ENCODE measurements at regions not wholly inside any gene's neighbourhood (a gene's known extent, or its start where the extent isn't known, plus 50 kb on each side); places are given as distances from the start of the nearest gene placed in this dataset.
"Not testable (repeated sequence)": the region's sequence is repeated elsewhere in the genome, so short reads cannot be mapped to it uniquely, and the experiment has no call there.

GRCh38 chr6:27804851-27805250 lies 107.3 kb downstream of the OR2B2 start:
- DNase-seq, result no peak

- DNase-seq, result no peak
These were observed 111.3 kb downstream of the OR2B2 start for GRCh38 chr6:27800731-27801373.

GRCh38 chr6:27797960-27798359 lies 114.2 kb downstream of the OR2B2 start:
- DNase-seq, result no peak

DNA sequence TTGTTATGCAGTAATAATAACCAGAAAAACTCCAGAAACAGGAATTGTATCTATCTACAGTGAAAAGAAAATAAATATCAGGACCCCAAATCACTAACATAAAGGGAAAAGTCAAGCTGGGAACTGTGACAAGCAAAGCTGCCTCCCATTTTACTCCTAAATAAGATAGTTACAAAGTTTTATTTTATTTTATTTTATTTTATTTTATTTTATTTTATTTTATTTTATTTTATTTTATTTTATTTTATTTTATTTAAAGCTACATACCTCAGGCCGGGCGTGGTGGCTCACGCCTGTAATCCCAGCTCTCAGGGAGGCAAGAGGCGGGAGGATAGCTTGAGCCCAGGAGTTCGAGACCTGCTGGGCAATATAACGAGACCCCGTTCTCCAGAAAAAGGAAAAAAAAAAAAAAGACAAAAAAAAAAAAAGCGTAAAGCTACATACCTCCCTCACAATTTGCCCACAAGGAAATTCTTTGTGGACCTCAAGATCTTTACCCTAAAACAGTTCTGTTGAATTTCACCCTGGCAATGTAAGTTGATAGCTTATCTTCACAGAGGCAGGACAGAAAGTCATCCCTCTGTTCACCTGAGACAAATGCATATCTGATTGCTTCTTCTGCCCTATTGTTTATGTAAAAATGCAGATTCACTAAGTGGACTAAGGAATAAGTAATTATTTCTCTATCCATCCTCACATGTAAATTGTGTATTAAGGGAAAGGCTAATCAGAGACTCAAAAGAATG lies 115.3 kb downstream of the OR2B2 start:
- not testable (repeated sequence) for DNase-seq

- peak; percentile 88 for DNase-seq
These were observed 116.3 kb downstream of the OR2B2 start for GRCh38 chr6:27795697-27796494.

GRCh38 chr6:27791182-27791943 lies 120.8 kb downstream of the OR2B2 start:
- peak; percentile 71 for DNase-seq

DNA sequence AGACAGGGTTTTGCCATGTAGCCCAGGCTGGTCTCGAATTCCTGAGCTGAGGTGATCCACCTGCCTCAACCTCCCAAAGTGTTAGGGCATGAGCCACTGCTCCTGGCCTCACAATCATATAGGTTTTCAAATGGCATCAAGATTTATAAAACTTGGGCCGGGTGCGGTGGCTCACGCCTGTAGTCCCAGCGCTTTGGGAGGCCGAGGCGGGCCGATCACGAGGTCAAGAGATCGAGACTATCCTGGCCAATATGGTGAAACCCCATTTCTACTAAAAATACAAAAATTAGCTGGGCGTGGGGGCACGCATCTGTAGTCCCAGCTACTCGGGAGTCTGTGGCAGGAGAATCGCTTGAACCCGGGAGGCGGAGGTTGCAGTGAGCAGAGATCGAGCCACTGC lies 123.8 kb downstream of the OR2B2 start:
- not testable (repeated sequence) for DNase-seq

DNA sequence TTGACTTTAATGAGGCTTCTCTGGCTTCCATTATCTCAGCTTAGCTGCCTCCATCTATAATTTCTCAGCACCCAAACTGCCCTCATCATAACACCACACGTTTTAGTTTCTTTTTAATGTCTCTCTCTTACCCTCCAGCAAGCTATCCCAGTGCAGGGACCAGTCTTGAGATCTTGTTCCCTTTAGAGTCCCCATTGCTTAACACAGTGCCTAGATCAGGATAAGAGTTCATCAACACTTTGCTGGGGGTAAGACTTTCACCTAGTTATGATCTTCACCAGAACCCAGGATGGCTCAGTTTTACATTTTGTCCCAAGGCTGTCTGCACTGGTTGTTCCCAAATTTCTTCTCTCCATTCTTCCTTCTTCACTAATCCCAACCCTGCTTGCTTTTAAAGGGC lies 126.1 kb downstream of the OR2B2 start:
- DNase-seq, result no peak

DNA sequence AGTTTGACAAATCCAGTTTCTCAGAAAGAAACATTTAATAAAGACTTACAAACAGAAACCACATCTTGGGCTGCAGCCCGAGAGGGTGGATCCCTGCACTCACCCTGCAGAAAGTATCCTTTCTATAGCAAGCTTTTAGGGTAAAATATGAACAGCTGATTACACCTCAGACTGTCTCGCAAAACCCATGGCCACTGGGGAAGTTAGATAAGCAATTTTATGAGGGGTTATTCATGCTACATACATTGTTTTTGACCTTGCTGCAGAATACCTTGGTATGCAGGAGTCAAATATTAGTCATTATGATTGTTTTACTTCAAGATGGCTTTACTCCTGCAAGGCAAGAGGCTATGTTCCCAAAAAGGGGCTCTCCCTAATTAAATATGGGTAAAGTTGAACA lies 126.9 kb downstream of the OR2B2 start:
- no peak for DNase-seq

GRCh38 chr6:27782748-27783147 lies 129.4 kb downstream of the OR2B2 start:
- DNase-seq, result no peak

- DNase-seq, result no peak
These were observed 133.4 kb downstream of the OR2B2 start for GRCh38 chr6:27778625-27779417.

DNA sequence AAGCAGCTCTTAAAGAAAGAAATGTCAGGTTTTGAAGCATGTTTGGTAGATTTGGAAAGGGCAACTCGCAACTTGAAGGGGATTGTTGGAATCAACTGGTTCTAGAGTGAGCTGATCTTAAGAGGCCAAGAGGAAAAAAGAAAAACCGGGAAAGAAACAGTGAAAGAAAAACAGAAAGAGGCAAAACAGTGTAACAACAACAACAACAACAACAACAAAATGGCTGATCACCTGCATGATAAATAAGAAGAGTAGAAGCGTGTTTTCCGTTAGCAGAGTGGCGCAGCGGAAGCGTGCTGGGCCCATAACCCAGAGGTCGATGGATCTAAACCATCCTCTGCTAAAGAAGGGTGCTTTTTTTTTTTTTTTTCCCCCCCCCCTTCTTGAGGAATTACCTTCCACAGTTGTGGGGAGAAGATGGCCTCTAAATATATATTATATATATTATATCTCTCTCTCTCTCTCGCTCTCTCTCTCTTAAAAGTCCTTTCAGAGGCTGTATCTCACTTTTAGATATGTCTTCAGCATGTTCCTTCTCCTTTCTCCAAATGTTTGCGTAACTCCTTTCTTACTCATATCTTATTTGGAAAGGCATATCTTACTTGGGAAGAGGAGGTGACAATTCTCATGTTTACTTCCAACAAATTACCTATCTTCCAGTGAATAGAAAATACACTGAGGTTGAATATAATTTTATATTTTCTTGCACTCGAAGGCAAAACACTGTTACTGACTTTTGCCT lies 134.4 kb downstream of the OR2B2 start:
- DNase-seq, result no peak

- DNase-seq, result no peak
These were observed 135.1 kb downstream of the OR2B2 start for GRCh38 chr6:27777126-27777525.

DNA sequence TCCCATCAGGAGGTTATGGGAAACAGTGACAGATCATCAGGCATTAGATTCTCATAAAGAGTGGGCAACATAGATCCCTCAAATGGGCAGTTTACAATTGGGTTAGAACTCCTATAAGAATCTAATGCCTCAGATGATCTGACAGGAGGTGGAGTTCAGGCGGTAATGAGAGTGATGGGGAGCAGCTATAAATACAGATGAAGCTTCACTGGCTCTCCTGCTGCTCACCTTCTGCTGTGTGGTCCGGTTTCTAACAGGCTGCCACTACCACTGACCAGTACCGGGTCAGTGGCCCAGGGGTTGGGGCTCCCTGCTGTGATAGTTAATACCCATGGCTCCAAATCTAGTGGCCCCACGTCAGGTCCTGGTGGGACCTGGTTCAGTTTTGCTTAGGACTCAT lies 135.7 kb downstream of the OR2B2 start:
- no peak for DNase-seq

- no peak for DNase-seq
These were observed 136.4 kb downstream of the OR2B2 start for GRCh38 chr6:27775796-27776184.

DNA sequence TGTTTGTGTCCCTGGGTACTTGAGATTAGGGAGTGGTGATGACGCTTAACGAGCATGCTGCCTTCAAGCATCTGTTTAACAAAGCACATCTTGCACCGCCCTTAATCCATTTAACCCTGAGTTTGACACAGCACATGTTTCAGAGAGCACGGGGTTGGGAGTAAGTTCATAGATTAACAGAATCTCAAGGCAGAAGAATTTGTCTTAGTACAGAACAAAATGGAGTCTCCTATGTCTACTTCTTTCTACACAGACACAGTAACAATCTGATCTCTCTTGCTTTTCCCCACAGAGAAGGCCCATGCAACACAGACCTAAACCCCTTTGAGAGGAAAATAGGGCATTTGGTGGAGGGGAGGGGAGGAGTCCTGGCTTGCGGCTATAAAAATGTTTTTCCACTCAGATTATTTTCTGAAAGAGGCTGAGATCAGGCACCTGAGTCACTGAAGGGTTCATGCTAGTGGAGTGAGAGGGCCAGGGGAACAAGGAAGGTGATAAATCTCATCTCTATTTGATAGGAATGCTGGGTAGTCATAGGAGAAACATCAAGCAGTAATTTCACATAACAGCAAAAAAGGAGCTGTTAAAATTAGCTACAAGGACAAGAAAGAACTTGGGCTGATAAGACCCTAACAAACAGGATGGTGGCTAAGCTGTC lies 136.9 kb downstream of the OR2B2 start:
- DNase-seq, result not testable (repeated sequence)

DNA sequence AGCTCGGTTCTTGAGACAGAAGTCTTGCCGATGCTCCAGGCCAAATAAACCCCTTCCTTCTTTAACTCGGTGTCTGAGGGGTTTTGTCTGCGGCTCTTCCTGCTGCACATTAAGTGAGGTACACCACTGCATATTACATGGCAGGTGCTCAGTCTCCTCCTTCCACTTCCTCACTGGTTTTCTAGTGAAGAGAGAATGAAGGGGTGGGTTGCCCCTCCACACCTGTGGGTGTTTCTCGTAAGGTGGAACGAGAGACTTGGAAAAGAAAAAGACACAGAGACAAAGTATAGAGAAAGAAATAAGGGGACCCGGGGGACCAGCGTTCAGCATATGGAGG lies 138.0 kb downstream of the OR2B2 start:
- DNase-seq, result not testable (repeated sequence)

DNA sequence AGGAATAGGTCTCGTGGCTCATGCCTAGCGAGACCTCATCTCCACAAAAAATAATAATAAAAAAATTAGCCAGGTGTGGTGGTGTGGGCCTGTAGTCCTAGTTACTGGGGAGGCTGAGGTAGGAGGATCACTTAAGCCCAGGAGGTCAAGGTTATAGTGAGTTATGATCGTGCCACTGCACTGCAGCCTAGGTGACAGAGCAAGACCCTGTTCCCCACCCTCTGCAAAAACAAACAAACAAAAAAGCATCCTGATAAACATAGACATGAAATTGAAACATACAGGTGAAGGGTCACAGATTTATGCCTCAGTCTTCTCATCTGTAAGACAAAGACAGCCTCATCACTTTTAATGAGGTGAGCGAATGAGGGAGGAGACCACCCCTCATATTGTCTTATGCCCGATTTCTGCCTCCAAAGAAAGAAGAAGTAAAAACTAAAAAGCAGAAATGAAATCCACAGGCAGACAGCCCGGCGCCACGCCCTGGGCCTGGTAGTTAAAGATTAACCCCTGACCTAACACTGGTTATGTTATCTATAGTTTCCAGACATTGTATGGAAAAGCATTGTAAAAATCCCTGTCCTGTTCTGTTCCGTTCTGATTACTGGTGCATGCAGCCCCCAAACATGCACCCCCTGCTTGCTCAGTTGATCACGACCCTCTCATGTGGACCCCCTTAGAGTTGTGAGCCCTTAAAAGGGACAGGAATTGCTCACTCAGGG lies 138.5 kb downstream of the OR2B2 start:
- DNase-seq, result not testable (repeated sequence)

DNA sequence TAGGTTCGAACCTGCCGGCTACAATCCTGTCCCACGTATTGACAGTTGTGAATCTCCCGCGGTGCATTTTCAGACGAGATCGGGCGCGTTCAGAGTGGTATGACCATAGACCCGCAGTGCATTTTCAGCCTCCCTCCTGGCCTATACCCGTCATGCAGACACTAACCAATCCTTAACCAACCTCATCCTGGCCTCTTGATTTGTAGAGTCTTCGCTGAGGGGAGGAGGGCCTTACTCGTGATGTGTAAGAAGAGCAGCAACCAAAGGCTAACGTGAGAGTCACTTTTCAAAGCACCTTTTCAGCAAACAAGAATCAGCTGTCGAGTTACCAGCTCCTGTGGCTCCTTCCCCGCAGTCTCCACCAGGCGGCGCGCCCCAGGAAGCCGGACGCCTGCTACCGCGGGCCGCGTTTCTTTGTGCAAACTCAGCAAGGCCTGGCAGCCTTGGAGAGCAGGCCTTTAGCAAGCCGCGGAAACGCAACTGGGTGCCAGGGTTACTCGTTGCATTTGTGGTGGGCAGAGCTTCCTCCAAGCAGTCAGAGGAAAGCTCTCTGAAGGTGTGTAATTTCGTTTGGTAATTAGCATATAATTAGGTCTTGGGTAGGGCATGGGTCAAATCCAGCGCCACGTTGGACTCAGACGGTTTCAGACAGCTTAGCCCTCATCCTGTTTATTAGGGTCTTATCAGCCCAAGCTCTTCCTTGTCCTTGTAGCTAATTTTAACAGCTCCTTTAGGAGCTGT lies 139.8 kb downstream of the OR2B2 start:
- DNase-seq, result peak; percentile 68

GRCh38 chr6:27771235-27771634 lies 141.0 kb downstream of the OR2B2 start:
- no peak for DNase-seq
